ENCODE measurements at regions not wholly inside any gene's neighbourhood (a gene's known extent, or its start where the extent isn't known, plus 50 kb on each side); places are given as distances from the start of the nearest gene placed in this dataset.

DNA sequence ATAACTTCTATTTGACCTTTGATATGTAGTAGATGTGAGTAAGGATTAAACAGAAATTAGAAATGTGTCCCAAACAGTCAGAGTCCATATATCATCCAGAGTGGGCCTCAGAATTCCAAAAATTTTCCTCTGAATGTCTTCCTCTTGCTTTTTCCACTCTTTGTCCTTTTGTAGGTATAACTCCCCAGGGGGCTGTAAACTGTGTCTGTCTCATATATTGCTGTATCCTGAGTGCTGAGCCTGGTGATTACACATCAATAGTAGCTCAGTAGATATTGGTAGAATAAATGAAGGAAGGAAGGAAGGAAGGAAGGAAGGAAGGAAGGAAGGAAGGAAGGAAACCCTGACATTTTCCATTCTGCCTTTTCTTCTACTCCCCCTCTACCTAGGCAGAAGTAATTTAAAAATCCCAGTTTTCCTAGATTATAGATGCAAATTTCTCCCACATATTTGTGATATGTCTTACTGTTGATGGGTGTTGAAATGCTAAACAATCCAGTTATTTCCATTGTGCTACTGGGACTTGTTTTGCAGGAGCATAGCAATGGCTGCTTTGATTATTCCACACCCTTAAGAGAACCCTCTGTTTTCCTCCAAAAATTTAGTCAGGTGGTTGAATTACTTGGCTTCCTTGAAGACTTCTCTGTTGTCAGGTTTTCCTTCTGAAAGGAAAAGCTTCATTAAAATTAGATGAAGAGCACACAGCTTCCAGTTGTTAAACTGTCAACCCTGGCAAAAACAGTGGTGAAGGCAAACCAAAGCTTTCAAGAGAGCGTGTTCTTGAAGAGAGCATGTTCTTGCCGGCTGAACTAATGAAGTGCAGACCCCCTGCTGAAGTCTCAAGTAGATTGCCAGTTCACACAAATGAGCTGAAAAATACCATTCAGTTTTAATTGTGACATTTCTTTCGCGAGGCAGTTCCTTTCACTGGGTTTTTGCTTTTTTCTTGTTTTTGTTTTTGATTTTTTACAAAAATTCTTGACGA is 147.8 kb downstream of the KCNE4 start:
- Histone ChIP-seq H3K27ac (replicated peaks) (no peak overlapping the region), H3K4me3 (replicated peaks; ENCODE audit: insufficient read depth, low read length) (no peak overlapping the region), H3K27me3 (ENCODE audit: insufficient read depth, poor library complexity, severe bottlenecking) (no peaks in the 10 kb centered on the region)
- TF ChIP-seq, protein P1, sequence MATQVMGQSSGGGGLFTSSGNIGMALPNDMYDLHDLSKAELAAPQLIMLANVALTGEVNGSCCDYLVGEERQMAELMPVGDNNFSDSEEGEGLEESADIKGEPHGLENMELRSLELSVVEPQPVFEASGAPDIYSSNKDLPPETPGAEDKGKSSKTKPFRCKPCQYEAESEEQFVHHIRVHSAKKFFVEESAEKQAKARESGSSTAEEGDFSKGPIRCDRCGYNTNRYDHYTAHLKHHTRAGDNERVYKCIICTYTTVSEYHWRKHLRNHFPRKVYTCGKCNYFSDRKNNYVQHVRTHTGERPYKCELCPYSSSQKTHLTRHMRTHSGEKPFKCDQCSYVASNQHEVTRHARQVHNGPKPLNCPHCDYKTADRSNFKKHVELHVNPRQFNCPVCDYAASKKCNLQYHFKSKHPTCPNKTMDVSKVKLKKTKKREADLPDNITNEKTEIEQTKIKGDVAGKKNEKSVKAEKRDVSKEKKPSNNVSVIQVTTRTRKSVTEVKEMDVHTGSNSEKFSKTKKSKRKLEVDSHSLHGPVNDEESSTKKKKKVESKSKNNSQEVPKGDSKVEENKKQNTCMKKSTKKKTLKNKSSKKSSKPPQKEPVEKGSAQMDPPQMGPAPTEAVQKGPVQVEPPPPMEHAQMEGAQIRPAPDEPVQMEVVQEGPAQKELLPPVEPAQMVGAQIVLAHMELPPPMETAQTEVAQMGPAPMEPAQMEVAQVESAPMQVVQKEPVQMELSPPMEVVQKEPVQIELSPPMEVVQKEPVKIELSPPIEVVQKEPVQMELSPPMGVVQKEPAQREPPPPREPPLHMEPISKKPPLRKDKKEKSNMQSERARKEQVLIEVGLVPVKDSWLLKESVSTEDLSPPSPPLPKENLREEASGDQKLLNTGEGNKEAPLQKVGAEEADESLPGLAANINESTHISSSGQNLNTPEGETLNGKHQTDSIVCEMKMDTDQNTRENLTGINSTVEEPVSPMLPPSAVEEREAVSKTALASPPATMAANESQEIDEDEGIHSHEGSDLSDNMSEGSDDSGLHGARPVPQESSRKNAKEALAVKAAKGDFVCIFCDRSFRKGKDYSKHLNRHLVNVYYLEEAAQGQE (IDR thresholded peaks at IDR 0.05; ENCODE audit: insufficient replicate concordance, low read depth), result no peak
- TF ChIP-seq SPI1 (IDR thresholded peaks at IDR 0.05; ENCODE audit: borderline replicate concordance, low read depth) (no peak), GABPA (IDR thresholded peaks at IDR 0.05; ENCODE audit: low read depth) (no peak), POLR2AphosphoS5 (IDR thresholded peaks at IDR 0.05; ENCODE audit: low read depth) (no peak)
- TF ChIP-seq, protein P2, sequence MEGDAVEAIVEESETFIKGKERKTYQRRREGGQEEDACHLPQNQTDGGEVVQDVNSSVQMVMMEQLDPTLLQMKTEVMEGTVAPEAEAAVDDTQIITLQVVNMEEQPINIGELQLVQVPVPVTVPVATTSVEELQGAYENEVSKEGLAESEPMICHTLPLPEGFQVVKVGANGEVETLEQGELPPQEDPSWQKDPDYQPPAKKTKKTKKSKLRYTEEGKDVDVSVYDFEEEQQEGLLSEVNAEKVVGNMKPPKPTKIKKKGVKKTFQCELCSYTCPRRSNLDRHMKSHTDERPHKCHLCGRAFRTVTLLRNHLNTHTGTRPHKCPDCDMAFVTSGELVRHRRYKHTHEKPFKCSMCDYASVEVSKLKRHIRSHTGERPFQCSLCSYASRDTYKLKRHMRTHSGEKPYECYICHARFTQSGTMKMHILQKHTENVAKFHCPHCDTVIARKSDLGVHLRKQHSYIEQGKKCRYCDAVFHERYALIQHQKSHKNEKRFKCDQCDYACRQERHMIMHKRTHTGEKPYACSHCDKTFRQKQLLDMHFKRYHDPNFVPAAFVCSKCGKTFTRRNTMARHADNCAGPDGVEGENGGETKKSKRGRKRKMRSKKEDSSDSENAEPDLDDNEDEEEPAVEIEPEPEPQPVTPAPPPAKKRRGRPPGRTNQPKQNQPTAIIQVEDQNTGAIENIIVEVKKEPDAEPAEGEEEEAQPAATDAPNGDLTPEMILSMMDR (IDR thresholded peaks at IDR 0.05; ENCODE audit: insufficient read depth, low read length), result no peak
- no peak for DNase-seq (ENCODE audit: low read depth in 1 of 2, low spot score in 1 of 2)

DNA sequence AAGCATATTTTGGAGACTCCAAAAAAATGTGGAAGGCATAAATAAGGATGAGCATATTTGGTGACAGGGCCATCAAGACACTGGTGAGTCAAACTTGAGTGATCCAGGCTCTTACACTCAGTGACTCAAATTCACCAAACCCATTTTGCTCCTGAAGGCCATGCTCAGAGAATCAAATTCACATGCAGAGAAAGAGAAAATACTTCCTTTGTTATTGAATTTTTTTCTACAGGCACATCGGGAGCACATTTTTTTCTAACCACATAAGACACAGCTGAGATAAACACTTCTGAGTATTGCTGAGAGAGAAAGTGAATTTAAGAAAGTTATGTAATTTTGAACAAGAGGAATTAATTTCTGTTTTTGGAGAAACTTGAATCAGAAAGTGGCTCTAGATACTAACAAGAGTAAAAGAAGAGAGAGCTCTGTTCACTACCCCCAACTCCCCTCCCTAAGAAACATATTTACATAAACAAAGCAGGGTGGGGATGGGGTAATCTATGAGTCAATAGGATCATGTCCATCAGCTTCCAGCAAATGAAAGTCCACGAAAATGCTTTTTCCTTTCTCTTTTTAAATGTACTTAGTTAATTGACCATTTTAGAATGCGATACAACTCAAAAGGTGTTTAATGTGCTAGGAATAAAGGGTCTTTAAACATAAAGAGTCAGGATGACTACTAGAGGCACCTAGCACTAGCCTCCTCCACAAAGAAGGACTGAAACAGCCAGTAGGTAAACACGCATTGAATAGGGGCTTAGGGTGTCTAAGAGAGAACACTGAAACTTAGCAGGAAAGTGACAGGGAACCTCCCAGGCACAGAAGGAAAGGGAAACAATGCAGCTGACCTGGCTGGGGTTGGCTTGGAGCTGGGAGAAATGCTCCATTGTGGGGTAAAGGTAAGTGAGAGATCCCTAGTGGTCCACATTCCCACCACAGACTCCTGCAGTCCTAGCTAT is 152.3 kb downstream of the KCNE4 start:
- H3K4me3 ChIP-seq (replicated peaks; ENCODE audit: insufficient read depth, low read length), result no peak overlapping the region
- H3K27me3 ChIP-seq (ENCODE audit: insufficient read depth, poor library complexity, severe bottlenecking), result no peaks in the 10 kb centered on the region
- TF ChIP-seq, protein P1 (IDR thresholded peaks at IDR 0.05; ENCODE audit: insufficient replicate concordance, low read depth), result no peak
- no peak overlapping the region for H3K27ac ChIP-seq (replicated peaks)
- DNase-seq (ENCODE audit: low read depth in 1 of 2, low spot score in 1 of 2), result no peak

DNA sequence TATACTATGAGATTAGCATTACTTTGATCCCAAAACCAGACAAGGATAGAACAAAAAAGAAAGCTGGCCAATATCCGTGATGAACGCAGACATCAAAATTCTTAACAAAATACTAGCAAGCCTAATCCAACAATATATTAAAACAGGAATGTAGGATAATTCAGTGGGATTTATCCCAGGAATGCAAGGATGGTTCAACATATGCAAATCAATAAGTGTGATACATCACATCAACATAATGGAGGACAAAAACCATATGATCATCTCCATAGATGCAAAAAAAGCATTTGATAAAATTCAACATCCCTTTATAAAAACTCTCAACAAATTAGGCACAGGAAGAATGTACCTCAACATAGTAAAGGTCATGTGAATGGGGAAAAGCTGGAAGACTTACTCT is 158.5 kb downstream of the KCNE4 start:
- no peaks in the 10 kb centered on the region for H3K27me3 ChIP-seq (ENCODE audit: insufficient read depth, poor library complexity, severe bottlenecking)
- TF ChIP-seq GABPA (IDR thresholded peaks at IDR 0.05; ENCODE audit: low read depth) (no peak), POLR2AphosphoS5 (IDR thresholded peaks at IDR 0.05; ENCODE audit: low read depth) (no peak)
- DNase-seq (ENCODE audit: low read depth in 1 of 2, low spot score in 1 of 2), result no peak
- H3K4me3 ChIP-seq (replicated peaks; ENCODE audit: insufficient read depth, low read length), result no peak overlapping the region
- H3K27ac ChIP-seq (replicated peaks), result no peak overlapping the region

DNA sequence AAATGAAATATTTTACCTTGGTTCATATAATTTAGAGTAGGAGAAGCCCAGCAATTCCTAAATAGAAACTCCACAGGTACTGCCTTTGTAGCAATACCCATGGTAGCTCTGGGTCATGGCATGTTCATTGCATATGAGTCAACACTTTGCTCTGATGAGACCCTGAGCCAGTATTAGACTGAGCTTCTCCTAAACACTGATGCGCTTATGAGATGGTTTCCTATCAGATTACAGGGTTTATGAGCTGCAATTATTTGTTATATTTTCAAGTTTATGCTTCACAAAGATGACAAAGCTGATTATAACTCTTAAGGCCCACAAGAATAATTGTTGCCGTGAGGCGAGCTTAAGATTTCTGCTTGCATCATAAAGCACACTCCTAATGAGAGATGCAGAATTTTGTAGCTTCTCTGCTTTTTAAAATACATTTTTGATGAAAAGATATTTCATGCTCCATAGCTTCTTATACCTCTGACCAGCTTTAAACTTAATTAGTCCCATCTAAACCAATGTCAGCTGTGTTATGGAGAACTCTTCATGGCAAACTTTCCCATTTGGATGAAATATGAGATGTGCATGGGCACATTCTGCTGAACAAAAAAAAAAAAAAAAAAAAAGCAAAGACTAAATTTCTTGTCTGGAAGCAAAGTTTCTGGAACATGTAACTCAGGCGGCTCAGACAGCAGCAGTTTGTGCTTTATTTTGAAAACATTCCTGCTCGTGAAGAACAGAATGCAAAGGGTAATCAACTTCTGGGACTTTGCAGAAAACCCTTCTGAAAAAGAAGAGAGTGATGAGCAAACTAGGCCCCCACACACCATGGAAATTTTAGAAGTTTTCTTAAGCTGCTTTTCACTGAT is 162.6 kb downstream of the KCNE4 start:
- Histone ChIP-seq H3K27me3 (ENCODE audit: insufficient read depth, poor library complexity, severe bottlenecking) (no peaks in the 10 kb centered on the region), H3K27ac (replicated peaks) (no peak overlapping the region), H3K4me3 (replicated peaks; ENCODE audit: insufficient read depth, low read length) (no peak overlapping the region)
- no peak for TF ChIP-seq GABPA (IDR thresholded peaks at IDR 0.05; ENCODE audit: low read depth)
- TF ChIP-seq, protein P2 (IDR thresholded peaks at IDR 0.05; ENCODE audit: insufficient read depth, low read length), result no peak
- no peak for TF ChIP-seq POLR2AphosphoS5 (IDR thresholded peaks at IDR 0.05; ENCODE audit: low read depth)
- TF ChIP-seq SPI1 (IDR thresholded peaks at IDR 0.05; ENCODE audit: borderline replicate concordance, low read depth), result no peak
- TF ChIP-seq, protein P1 (IDR thresholded peaks at IDR 0.05; ENCODE audit: insufficient replicate concordance, low read depth), result no peak
- no peak for DNase-seq (ENCODE audit: low read depth in 1 of 2, low spot score in 1 of 2)
